GM18867 (cell line): ENCODE measurements at regions not wholly inside any gene's neighbourhood (a gene's known extent, or its start where the extent isn't known, plus 50 kb on each side); places are given as distances from the start of the nearest gene placed in this dataset.

ENCODE experiments used
- ATAC-seq: cut with Tn5 transposase; IDR thresholded peaks from one replicate; pipeline ENCODE4 v1.9.1; 2021; ENCODE audit warnings: mild to moderate bottlenecking, moderate library complexity; ENCODE audit not compliant: unreplicated experiment

- no peak for ATAC-seq
Measured at GRCh38 chrX:149161435-149162088, 343.5 kb downstream of the IDS start.

DNA sequence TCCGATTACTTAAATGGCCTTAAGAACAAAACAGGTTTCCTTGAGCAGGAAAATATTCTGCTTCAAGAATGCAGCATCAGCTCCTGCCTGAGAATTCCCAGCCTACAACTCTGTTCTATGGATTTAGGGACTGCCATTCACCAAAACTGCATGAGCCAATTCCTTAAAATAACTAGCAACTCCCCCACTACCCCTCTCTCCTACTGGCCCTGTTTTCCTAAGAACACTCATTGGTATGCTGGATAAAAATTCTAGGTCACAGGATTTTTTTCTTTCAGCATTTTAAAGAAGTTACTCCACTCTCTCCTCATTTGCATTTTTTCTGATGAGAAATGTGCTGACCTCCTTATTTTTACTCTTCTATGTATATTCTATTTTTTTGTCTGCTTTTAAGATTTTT is 347.1 kb downstream of the IDS start:
- ATAC-seq, result no peak

- no peak for ATAC-seq
Measured at GRCh38 chrX:149152941-149153340, 352.2 kb downstream of the IDS start.

DNA sequence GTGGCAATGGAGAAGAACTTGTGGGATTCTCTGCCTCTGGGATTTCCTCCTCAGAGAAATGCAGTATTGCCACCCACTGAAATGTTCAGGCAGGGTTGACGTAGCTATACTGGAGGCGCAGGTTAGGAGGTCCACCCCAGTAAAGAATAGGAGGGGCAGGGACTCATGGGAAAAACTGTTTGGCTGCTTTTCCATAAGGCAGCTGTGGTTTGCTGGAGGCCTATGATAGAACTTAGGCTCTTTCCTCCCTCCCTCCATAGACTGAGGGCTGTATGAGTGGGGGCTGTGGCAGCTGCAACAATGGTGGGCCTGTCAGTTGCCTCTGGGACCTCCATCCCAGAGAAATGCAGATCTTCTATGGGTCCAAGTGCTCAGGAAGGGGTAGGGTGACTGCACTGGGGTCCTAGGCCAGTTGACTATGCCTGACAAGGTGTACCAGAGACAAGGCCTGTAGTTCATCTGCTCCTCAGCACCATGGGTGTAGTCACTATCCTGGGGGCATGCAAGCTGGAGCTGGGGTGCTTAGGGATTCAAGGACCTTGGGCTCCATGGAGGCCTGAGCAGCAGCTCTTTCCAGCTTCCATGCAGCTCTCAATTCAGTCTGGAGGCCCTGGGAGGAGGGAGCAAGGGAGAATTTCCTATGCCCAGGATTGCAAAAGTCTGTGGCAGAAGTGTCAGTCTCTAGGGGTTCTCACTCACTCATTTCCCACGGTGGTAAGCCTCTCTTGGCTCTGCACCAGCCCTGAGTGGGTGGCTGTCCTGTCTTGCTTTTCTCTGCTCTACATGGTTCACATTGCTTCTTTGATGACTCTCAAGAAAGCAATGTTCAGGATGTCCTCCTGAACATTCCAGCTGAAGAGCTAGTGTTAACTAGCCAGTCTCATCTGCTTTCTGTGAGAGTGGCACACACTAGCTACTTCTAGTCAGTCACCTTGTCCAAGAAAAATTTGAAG is 353.0 kb downstream of the IDS start:
- no peak for ATAC-seq

DNA sequence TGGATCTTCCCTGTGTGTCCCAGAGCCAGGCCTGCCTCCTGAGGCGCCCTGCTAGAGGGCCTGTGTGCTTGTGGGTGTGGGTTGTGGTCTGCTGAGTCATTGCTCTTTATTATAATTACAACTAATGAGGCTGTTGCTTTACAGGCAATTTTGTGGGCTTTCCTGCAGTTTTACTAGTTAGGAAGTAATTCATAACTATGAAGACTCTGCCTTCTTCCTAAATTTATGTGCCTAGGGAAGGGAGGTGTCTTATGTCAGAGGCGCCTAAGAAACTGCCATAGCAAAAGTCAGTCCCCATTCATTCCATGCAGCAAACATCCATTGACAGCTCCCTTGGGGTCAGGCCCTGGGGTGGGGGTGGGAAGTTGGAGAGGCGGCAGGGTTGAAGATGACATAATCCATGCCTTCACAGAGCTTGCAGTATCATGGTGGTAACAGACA is 359.2 kb downstream of the IDS start:
- ATAC-seq, result peak; percentile 64

DNA sequence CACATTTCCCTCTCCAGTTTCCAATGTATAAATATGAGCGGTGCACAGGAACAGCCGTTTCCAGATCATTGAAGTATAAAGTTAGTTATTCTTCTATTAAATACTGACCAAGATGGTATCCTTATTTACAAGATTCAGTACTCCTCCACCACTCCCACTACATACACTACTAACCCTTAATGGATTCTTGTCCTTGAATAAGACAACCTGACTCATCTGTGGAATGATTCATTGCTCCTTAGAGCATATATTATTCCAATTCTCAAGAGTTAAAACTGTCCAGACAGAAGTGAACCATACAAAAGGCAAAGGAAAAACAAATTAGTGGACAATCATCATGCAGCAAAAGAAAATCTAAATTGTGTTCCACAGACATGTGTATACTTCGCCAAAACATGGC is 373.3 kb downstream of the IDS start:
- no peak for ATAC-seq

GRCh38 chrX:149129767-149130166 is 375.3 kb downstream of the IDS start:
- ATAC-seq, result no peak

- ATAC-seq, result no peak
Measured at GRCh38 chrX:149124526-149125108, 380.5 kb downstream of the IDS start.

- ATAC-seq, result no peak
Measured at GRCh38 chrX:149121206-149121920, 383.7 kb downstream of the IDS start.

DNA sequence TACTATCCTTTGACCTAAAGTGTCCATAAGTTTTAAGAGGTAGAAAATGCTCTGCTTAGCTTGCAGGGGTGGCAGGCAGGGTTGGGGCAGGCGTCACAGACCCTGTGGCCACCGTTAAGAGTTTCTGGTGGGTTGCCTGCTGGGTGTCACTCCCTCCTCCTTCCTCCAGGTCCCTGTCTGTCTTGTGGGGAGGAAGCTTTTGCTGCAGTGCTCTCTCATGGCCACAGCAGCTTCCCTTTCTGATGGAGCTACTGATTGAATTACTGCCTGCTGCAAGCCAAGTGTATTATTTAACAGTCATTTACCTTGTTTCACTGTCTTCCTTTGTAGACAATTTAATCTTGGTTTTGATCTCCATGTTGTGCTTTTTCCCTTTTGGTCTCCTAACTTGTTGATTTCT is 384.6 kb downstream of the IDS start:
- ATAC-seq, result no peak

- ATAC-seq, result no peak
Measured at GRCh38 chrX:149114874-149115273, 390.2 kb downstream of the IDS start.

DNA sequence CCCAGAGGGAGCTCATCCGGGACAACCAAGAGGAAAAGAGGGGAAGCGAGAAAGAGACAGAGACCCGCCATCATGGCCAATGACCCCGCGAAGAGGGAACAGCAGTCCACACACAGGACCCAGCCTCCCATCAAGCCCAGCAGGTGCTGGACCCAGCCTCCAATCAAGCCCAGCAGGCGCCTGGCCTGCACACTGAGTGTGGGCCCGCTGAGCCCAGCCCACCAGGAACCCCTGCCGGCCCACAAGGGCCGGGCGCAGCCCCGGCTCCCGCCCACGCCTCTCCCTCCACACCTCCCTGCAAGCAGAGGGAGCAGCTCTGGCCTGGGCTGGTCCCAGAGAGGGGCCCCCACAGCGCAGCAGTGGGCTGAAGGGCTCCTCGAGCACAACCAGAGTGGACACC is 391.1 kb downstream of the IDS start:
- no peak for ATAC-seq

- ATAC-seq, result no peak
Measured at GRCh38 chrX:149097786-149098185, 407.3 kb downstream of the IDS start.

DNA sequence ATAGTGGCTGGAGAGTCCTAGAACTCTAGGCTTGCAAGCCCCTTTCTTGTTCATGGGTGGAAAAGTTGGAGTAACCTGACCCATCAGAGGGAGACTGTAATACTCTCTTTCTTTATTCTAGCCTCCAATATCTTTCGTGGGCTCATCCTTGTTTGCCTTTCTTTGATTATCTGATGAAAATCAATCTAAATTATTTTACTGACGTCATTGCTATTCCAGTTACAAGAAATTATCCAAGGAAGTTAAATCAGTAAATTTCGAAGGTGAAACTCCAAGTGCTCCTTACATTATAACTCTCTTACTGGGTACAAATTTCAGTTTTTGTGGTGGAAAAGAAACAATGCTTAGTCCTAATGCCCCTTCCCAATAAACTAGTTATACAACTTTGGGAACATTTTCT is 412.9 kb downstream of the IDS start:
- ATAC-seq, result no peak

- no peak for ATAC-seq
Measured at GRCh38 chrX:149079805-149080406, 425.2 kb downstream of the IDS start.

DNA sequence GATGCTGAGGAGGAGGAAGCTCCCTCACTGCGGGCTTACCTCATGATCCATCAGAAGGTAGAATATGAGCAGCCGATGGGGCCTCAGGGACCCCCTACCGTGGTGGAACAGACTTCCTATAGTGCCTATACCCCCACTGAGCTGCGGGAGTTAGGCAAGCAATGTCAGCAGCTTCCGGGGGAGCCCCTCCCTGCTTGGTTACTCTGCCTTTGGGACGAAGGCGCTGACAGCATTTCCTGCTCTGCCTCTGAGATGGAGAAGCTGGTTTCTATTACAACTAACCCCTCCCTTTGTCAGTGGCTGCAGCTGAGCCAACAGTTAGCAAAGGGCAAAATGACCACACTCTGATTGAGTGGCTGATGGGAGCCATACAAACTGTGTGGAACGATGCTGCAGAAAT is 430.7 kb downstream of the IDS start:
- ATAC-seq, result peak; percentile 45

GRCh38 chrX:149073479-149073878 is 431.6 kb downstream of the IDS start:
- no peak for ATAC-seq

GRCh38 chrX:149069899-149070298 is 435.2 kb downstream of the IDS start:
- no peak for ATAC-seq

DNA sequence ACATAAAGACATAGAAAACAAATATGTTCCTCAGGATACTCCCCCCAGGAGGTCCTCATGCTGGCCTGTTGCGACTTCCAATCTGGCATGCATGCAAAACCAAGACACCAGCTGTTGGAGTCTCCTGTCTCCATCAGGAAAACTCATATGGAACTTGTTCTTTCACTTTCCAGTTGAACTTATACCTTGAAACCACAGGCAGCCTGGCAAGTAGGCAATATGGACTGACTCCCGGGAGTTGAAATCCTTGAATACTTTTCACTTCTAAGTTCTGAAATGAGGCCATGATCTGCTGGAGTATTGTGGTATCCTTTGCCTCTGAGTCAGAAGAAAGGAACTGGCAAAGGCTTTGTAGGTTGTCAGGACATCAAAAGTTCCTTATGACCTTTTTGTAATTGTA is 444.2 kb downstream of the IDS start:
- ATAC-seq, result no peak
